ENCODE measurements at regions not wholly inside any gene's neighbourhood (a gene's known extent, or its start where the extent isn't known, plus 50 kb on each side); places are given as distances from the start of the nearest gene placed in this dataset.
"Not testable (repeated sequence)": the region's sequence is repeated elsewhere in the genome, so short reads cannot be mapped to it uniquely, and the experiment has no call there.

DNA sequence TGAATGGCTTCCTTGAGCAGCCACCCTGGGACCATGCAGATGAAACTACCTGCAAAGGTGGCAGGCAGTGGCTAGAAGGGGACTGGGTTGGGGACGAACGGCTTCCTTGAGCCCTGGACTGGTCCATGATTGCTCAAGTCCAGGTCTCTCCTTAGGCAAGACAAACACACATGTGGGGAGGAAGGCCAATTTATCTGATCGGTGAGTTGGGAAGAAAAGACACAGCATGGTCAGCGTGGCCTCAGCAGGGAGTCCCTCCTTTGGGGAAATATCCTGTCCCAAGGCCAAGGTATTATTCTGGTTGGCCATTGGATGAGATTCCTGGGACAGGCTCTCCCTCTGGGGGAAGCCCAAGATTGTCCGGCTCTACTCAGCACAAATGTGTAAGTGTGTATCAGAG lies 116.3 kb upstream of the ERG start:
- no peak for DNase-seq

DNA sequence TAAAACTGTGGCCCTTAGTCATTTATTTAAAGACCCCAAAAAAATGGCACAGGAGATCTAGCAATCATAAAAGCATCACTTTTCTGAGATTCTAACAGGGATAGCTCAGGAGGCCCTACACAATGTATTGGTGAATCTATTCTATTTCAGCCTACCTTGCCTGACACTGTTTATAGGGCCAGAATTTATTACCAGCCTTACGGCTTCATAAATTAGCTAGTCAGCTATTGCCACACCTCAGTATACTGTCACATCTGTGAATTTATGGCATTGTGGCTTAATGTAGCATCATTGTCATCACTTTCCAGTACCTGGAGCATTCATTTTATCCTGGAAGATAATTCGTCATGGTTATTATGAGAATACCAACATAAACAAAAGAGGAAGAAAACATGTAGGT lies 121.2 kb upstream of the ERG start:
- DNase-seq = no peak

DNA sequence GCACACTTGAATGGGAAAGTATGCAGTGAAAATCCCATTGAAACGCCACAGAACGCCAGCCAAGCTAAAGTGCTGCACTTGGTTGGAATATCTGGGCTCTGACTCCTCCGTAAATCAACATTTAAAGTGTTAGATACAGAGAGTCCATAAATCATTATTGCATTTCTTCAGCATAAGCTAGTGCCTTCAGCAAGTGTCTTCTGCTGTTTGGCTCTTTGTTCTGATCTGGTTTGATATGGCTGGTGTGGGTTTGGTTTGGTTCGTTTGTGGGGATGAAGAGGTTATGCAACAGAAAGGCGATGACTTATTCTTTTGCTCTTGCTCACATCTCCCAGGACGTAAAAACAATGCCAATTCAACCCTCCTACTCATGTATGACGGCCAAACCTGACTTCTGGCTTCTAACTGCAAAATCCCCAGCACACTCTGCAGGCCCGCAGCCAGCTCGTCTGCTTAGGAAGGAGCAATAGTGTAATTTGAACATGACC lies 121.8 kb upstream of the ERG start:
- peak; percentile 94 for DNase-seq

DNA sequence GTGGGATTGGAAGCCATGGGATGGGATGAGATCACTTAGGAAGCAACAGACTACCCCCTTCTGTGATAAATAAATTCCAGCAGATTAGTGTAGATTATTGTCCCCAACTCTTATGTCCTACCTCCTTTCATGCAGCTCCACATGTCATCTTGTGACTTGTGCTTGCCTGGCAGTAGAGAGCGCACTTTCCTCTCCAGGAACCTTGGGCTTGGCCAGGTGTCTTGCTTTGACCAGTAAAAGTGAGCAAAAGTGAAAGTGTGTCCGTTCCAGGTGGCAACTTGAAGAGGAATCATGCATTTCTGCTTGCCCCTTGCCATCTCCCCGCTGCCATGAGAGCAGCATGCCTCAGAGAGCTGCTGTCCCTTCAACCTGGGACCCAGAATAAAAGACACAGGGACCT lies 122.9 kb upstream of the ERG start:
- no peak for DNase-seq

DNA sequence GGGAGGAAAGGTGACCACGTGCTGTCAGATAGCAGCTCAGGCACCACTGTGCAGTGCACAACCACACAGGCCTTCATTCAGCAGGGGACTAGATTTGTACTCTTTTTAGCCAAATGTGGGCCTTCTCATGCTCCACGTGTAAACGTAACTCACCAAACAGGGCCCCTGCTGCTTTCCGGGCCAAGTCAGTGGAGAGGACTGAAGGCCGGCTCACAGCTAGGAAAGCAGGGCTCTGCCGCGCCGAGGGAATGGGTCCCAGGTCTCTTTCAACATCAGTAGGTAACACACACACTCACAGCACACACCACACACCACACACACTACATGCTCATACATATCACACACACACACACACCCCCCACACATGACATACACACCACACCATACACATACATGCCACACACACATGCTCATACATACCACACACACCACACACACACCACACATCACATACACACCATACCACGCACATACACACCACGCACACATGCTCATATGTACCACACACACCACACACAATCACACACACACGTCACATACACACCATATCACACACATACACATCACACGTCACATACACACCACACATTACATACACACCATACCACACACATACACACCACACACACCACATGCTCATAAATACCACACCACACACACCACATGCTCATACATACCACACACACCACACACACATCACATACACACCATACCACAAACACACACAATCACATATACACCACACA lies 124.0 kb upstream of the ERG start:
- DNase-seq = no peak

DNA sequence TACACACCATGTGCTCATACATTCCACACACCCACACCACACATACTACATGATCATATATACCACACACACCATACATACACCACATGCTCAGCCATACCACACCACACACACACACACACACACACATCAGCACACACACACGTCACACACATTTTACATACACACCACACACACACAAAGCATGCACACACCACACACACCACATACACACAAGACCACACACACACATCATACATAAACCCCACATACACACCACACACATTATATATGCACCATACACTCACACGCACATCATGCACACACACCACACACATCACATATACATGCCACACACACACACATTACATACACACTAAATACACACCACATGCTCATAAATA lies 124.5 kb upstream of the ERG start:
- DNase-seq = no peak

DNA sequence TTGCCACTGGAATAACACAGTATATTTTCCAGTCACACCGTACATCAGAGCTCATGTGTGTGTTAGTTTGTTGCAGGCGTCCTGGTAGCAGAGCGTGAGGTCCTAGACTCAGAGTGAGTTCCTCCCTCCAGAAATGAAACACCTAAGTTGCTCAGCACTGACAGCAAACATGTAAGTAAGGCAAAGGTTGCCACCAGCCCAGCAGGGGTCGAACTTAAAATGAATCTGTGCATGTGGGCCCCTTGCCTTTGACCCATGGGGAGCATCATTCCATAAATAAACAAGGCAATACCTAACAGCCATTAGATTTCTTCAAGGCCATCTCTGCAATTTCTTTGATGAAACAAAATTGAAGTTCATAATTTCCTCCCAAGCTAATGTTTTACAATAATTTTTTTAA lies 125.3 kb upstream of the ERG start:
- no peak for DNase-seq

DNA sequence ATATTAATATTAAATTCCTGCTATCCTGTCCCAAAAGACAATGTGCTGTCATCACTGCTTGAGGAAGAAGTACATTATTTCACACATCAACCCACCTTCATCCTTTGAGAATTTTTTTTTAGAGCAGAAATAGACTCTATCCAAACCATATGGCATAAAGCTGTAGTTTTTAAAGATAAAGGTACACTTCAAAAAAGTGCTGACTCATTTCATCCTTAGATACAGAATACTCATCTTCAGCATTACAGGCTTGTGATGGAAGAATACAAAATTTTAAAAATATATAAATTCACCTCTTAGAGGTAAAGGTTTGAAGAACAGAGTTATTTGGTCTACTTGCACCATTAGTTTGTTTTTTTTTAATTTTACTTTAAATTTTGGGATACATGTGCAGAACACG lies 126.7 kb upstream of the ERG start:
- no peak for DNase-seq

DNA sequence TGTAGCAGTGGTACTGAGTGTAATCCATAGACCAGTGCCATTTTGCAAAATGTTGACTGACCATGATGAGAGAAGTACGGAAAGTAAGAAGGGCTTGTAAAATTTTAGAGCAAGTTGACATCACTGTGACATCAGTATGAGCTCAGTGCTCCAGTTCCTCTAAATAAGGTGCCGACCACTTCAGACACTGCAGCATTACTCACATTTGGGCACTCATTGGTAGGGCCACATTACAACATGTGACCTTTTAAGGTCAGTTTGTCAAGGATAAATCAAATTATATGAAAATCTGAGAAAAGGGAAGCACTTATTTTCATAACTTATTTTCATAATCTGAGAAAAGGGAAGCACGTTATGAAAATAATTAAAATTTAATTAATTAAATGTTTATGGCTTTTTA lies 128.0 kb upstream of the ERG start:
- no peak for DNase-seq

DNA sequence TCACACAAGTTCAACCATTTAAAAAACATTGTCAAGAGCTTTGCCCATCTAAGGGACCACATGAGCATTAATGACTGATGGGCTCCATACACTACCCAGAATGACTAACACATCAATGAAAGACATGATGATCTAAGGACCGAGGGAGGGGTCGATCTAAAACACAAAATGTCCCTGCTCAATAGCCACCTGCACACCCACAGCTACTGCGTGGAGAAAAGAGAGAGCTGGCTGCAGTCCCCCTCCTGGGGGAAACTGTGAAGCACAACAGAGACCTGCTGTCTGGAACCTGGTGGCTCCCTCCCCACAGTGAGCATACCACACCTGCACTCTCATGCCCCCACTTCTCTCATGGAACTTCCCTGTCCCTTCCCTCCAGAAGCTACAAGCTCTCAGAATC lies 130.1 kb upstream of the ERG start:
- no peak for DNase-seq

DNA sequence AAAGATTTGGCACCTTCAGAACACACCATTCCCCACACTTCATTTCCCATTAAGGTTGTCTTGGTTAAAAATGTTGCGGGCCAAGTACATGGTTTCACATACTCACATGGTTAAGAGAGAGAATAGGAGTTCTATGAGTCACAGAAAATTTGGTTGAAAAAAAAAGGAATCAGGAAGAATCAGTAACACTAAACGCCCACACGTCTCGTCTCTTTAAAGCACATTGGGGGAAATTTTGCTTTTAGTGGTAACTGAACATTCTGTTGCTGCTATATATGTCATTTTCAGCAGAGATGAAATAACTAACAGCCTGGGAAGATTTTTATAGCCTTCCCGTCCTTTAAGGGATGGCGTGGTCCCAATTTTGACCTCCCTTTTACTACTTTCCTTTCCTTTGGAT lies 132.9 kb upstream of the ERG start:
- no peak for DNase-seq

DNA sequence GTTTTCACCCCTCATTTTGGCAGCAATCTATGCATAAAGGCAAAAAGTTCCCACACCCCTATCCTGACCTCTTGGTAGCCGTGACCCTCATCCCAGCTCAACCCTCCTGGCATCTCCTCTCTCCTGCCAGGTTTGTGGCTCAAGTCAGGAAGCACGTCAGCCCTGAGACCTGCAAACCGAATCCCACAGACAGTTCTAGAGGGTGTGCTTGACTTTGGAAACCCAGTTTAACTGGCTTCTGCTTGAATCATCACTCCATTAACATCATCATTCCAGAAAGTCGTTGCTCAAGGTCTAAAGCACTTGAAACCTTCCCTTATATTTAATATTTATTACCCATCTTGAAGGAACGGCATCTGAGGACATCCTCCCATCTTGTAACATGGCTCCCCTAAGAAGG lies 133.4 kb upstream of the ERG start:
- no peak for DNase-seq

DNA sequence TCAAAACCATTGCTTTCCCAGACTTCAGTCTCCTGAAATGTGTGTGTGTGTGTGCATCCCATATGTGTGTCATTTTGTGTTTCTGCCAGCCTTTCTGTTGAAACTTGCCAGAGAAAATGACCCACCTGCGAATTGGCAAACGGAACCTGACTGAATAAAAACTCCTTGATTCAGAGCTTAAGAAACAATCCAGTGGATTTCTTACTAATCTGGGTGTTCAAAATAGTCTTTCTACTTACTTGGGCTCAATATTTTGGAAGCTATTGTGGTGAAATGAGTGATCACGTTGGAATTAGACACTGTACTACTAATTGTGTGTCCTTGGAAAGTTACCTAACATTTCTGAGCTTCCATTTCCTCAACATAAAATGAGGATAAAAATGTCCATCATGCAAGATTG lies 138.9 kb upstream of the ERG start:
- no peak for DNase-seq

DNA sequence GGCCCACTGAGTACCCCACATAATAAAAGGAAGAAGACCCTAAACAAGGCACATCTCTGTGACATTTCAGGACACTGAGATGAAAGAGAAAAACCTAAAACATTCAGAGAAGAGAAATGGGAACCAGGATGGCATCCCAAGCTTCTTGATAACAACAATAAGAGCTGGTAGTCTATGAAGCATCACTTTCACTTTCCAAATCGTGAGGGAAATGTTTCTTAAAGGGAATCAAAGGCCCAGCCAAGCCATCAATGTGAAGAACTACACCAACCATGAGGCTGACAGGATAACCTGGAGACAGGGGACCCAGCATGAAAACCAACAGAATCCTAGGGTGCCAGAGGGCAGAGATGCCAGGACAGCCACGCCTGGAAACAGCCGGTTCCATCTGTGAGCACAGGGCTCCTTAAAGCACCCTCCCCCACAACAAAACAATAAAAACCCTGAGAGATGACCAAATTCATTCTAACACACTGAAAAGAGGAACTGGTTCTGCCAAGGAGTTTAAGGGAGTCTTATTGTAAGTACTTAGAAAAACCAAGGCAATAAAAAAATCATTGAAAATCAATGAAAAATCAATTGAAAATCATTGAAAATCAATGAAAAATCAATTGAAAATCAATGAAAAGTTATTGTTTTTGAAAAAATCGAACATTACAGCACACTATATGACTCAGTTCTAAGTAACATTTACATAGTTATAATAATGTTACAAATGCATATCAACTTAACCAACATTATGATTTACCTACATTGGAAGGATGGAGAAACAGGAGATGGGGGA lies 141.5 kb upstream of the ERG start:
- DNase-seq = no peak

DNA sequence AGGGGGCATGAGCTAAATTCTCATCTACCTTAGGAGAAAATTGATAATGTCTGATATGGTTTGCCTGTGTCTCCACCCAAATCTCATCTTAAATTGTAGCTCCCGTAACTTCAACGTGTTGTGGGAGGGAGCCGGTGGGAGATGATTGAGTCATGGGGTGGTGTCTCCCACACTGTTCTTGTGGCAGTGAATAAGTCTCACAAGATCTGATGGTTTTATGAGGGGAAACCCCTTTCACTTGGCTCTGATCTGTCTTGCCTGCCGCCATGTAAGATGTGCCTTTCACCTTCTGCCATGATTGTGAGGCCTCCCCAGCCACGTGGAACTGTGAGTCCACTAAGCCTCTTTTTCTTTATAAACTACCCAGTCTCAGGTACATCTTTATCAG lies 142.1 kb upstream of the ERG start:
- not testable (repeated sequence) for DNase-seq

DNA sequence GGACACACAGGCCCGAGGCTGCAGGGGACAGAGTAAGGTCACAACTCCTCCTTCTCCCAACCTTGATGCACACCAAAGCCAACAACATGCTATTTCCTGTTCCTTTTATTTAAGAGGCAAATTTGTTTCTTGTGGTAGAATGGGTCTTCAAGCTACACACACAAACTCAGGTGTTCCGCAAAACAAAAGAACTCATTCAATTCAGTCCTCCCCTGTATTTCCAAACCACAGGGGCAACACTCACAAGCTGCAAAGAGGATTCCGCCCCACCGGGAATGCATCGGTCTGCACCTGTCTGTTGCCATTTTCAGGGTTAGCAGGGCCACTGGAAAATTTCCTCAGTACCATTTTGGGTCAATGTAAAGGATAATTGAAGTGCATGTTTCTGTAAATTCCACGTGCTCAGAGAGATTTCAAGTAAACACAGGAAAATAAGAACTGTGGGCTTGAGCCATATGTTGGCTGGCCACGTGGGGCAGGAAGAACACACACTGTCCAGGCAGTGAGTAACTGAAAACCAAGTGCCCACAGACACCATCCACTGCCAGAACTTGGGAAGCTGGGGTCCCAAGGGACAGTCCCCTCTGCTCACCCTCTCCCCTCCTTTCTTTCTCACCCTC lies 145.2 kb upstream of the ERG start:
- DNase-seq = no peak

DNA sequence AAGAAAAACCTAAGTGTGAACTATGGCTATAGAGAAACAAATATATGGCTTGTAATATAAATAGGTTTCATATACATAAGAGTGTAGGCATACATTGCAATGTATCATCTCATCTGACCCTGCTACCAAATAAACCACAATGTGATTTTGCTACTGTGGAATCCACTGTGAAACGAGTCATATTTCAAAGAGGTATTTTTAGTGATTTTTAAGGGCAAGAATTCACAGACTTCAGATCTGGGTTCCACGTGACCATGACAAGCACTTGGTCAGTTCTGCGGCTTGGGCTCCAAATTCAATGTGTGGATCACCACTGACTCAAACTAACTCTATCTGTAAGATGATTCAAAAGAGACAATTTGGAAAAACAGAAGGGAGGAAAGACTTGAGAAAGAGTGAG lies 147.0 kb upstream of the ERG start:
- DNase-seq = no peak

DNA sequence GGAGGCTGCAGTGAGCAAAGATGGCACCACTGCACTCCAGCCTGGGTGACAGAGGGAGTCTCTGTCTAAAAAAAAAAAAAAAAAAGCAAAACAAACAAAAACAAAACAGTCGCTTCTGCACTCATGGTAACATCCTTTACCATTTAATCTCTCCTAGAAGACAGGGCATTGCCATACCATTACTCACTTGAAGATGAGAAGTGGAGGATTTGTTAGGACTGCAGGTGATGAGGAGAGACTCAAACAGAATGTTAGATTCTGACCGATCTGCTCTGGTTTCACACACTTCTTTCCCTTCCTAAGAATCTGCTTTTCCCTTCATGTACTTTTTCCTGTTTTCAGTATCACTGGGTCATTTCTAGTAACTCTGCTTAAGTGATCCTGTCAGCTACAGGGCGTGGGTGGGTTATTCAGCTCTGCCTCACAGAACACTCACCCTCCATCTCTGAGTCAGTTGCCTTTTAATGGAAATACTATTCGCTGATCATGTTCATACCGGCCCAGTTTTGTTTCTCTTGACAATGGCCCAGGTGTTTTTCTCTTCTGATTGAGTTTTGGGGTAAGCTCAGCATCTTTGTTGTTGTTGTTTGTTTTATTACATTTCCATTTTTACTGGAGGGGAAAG lies 148.0 kb upstream of the ERG start:
- DNase-seq = no peak

DNA sequence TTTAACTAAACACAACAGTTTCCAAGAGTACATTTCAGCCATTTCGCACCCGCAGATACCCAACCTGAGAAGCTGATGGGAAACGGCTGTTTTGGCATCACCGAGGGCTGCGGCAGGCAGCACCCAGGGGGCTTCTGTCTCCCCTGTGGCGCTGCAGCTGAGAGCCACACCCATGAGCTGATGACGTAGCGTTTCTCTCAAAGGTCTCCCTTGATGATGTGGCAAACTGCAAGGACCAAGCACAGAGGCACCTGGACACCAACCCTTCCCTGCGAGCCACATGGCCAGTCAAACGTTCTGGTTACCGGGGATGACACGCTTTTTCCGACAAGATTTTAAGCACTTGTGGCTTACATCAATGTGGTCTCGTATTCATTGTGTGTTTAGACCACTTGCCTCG lies 150.8 kb upstream of the ERG start:
- DNase-seq = no peak

DNA sequence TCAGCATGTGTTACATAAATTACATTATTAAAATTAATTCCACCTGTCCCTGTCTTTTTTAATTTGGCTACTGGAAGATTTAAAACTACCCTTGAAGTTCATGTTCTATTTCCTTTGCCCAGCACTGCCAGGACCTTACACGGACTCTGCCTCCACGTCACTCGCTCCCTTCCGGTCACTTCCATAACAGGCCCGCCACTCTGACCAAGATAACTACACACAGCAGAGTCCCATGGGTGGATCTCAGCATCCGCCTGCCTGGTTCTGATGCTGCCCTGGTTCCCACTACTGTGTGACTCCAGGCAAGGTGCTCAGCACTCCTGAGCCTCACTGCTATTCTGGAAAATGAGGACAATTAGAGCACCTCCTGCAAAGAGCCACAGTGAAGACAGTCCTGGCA lies 153.3 kb upstream of the ERG start:
- DNase-seq = no peak

DNA sequence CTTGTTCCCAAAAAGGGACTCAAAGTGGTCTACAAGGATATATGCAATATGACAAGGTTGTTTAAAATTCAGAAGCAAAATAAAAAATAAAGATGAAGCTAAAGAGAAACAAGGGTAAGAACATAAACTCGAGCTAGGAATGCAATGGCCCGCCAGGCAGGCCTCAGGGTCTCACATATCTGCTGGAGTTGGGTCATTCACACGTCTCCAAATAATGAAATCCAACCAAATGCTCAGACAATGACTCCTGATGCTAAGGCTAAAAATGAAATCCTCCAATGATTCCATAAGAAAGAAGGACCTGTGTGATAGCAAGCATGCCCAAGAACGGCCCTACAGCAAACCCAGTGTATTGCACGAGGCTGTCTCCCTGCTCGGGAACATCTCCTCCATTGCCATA lies 153.3 kb upstream of the ETS2 start:
- DNase-seq = no peak

DNA sequence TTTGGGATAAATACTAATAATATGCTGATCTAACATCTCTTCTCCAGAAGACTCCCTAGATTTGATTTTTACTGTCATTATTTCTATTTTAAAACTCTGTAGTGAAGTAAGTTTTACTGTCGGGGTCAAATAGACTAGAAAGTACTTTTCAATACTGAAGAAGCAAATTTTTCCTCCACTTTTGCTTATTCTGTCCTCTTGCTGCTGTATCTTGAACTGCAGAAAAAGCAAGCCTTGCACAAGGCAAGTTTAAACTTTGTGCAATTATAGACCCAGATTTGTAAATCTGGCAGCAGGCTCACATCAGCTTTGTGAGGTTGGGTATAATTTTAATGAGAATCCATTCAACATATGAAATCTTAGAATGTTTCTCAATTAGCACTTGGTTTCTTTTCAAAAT lies 151.1 kb upstream of the ETS2 start:
- no peak for DNase-seq

DNA sequence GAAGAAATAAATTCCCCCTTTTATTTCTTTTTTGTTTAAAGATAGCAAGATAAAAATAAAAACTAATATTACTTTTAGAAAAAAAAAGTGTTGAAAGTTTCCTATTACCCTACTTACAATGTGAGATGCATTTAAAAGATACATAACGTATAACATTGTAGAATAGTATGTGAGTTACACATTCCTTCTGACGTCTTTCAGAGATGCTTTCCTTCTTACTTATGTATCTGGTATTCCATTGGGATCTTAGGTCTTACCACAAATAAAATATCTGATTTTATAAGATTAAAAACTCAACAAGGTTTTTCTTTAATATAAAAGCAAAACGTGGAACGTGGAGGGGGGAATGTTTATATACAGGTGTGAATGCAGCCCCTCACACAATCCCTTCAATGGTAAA lies 147.2 kb upstream of the ETS2 start:
- DNase-seq = no peak

All from skin of body (tissue), 1 donor.